H9 (cell line): ENCODE measurements at regions not wholly inside any gene's neighbourhood (a gene's known extent, or its start where the extent isn't known, plus 50 kb on each side); places are given as distances from the start of the nearest gene placed in this dataset.
A peak's percentile ranks its signal among the peaks of the same experiment; 100 is the strongest.

Source experiments
- DNase-seq: peaks from one replicate; pipeline ENCODE4 v3.0.0-alpha.2; 2017
- H2AFZ ChIP-seq: one replicate; pipeline ENCODE4 v1.6.1; 2013; ENCODE audit warnings: mild to moderate bottlenecking, low read length, control low read depth, moderate library complexity
- H2AK5ac ChIP-seq: 2 replicates; pipeline ENCODE4 v1.6.1; 2013; ENCODE audit warnings: low read length, control low read depth, mixed read lengths; ENCODE audit not compliant: insufficient read length
- H2BK120ac ChIP-seq: one replicate; pipeline ENCODE4 v1.6.1; 2013; ENCODE audit warnings: low read depth, mild to moderate bottlenecking, low read length, control low read depth, inconsistent platforms; ENCODE audit not compliant: poor library complexity, severe bottlenecking
- H2BK12ac ChIP-seq: 2 replicates; pipeline ENCODE4 v1.6.1; 2013; ENCODE audit warnings: low read length, control low read depth, mixed read lengths, low read depth; ENCODE audit not compliant: insufficient read length
- H2BK15ac ChIP-seq: 2 replicates; pipeline ENCODE4 v1.6.1; 2013; ENCODE audit warnings: low read depth, low read length, control low read depth
- H2BK20ac ChIP-seq: one replicate; pipeline ENCODE4 v1.6.1; 2013; ENCODE audit warnings: low read depth, mild to moderate bottlenecking, low read length, control low read depth, inconsistent platforms; ENCODE audit not compliant: poor library complexity, severe bottlenecking
- H2BK5ac ChIP-seq: 2 replicates; pipeline ENCODE4 v1.6.1; 2013; ENCODE audit warnings: low read length, control low read depth, mixed read lengths; ENCODE audit not compliant: insufficient read length
- H3K14ac ChIP-seq: 2 replicates; pipeline ENCODE4 v1.6.1; 2013; ENCODE audit warnings: low read length, control low read depth; ENCODE audit not compliant: insufficient read depth
- H3K18ac ChIP-seq: 2 replicates; pipeline ENCODE4 v1.6.1; 2013; ENCODE audit warnings: low read depth, mild to moderate bottlenecking, mixed read lengths, low read length, control low read depth; ENCODE audit not compliant: insufficient read length
- H3K23ac ChIP-seq: 2 replicates; pipeline ENCODE4 v1.6.1; 2013; ENCODE audit warnings: low read length, control low read depth, mixed read lengths, low read depth; ENCODE audit not compliant: insufficient read length
- H3K23me2 ChIP-seq: 2 replicates; pipeline ENCODE4 v1.6.1; 2013; ENCODE audit warnings: low read depth, mild to moderate bottlenecking, mixed read lengths, low read length, control low read depth; ENCODE audit not compliant: insufficient read length, poor library complexity, severe bottlenecking
- H3K27ac ChIP-seq: 2 replicates; pipeline ENCODE4 v1.5.1; 2013; ENCODE audit warnings: low read length, control low read depth, mixed read lengths, low read depth; ENCODE audit not compliant: insufficient read length
- H3K27me3 ChIP-seq: 2 replicates; pipeline ENCODE4 v1.6.1; 2013; ENCODE audit warnings: low read length, control low read depth, inconsistent platforms; ENCODE audit not compliant: insufficient read depth
- H3K4ac ChIP-seq: 2 replicates; pipeline ENCODE4 v1.6.1; 2013; ENCODE audit warnings: low read depth, mild to moderate bottlenecking, control low read depth, inconsistent platforms, low read length, moderate library complexity
- H3K4me1 ChIP-seq: 2 replicates; pipeline ENCODE4 v1.6.1; 2013; ENCODE audit warnings: low read length, control low read depth, inconsistent platforms; ENCODE audit not compliant: insufficient read depth
- H3K4me2 ChIP-seq: 2 replicates; pipeline ENCODE4 v1.6.1; 2013; ENCODE audit warnings: low read length, control low read depth, mixed read lengths; ENCODE audit not compliant: insufficient read length, insufficient read depth
- H3K56ac ChIP-seq: 2 replicates; pipeline ENCODE4 v1.6.1; 2013; ENCODE audit warnings: low read depth, mild to moderate bottlenecking, mixed read lengths, low read length, control low read depth; ENCODE audit not compliant: insufficient read length
- H3K79me1 ChIP-seq: 2 replicates; pipeline ENCODE4 v1.6.1; 2013; ENCODE audit warnings: low read depth, mild to moderate bottlenecking, moderate library complexity, low read length, control low read depth, inconsistent platforms; ENCODE audit not compliant: insufficient read depth, poor library complexity, severe bottlenecking
- H3K79me2 ChIP-seq: 2 replicates; pipeline ENCODE4 v1.6.1; 2013; ENCODE audit warnings: low read length, control low read depth, inconsistent platforms; ENCODE audit not compliant: insufficient read depth
- H3K9ac ChIP-seq: 2 replicates; pipeline ENCODE4 v1.6.1; 2013; ENCODE audit warnings: low read length, control low read depth, mixed read lengths; ENCODE audit not compliant: insufficient read length; ENCODE audit errors: extremely low read depth
- H3K9me3 ChIP-seq: one replicate; pipeline ENCODE4 v1.6.1; 2013; ENCODE audit warnings: low read depth, low read length, inconsistent platforms; ENCODE audit not compliant: control insufficient read depth
- H3T11ph ChIP-seq: one replicate; pipeline ENCODE4 v1.6.1; 2013; ENCODE audit warnings: mild to moderate bottlenecking, low read length, control low read depth, inconsistent platforms
- H4K20me1 ChIP-seq: one replicate; pipeline ENCODE4 v1.6.1; 2013; ENCODE audit not compliant: control insufficient read depth, insufficient read length, insufficient read depth
- H4K5ac ChIP-seq: 2 replicates; pipeline ENCODE4 v1.6.1; 2013; ENCODE audit warnings: low read depth, mild to moderate bottlenecking, mixed read lengths, low read length, control low read depth; ENCODE audit not compliant: insufficient read length
- H4K8ac ChIP-seq: replicated peaks from 2 replicates; pipeline ENCODE4 v1.6.1; 2013; ENCODE audit warnings: low read length, control low read depth, mixed read lengths, low read depth; ENCODE audit not compliant: insufficient read length
- H4K91ac ChIP-seq: 2 replicates; pipeline ENCODE4 v1.6.1; 2013; ENCODE audit warnings: low read depth, mild to moderate bottlenecking, moderate library complexity, mixed read lengths, low read length, control low read depth; ENCODE audit not compliant: insufficient read length
- H3K27ac Mint-ChIP-seq, 3 experiments: 2 replicates in 2 of 3; 3 replicates in 1 of 3; pipeline ENCODE4 v1.8.0; 2020 to 2021; ENCODE audit warnings: mixed read lengths in 3 of 3, mild to moderate bottlenecking in 1 of 3, moderate library complexity in 1 of 3
- H3K27me3 Mint-ChIP-seq: 2 replicates; pipeline ENCODE4 v1.8.0; 2021; ENCODE audit warnings: low read depth, mild to moderate bottlenecking, moderate library complexity, mixed read lengths
- H3K36me3 Mint-ChIP-seq, 3 experiments: 2 replicates in 2 of 3; 3 replicates in 1 of 3; pipeline ENCODE4 v1.8.0; 2020 to 2021; ENCODE audit warnings: low read depth in 3 of 3, mixed read lengths in 3 of 3; ENCODE audit not compliant: insufficient read depth in 1 of 3
- H3K4me1 Mint-ChIP-seq, 2 experiments: 2 replicates each; pipeline ENCODE4 v1.8.0; 2020; ENCODE audit warnings: mixed read lengths in 2 of 2
- H3K4me3 Mint-ChIP-seq, 2 experiments: 2 replicates in 1 of 2; 3 replicates in 1 of 2; pipeline ENCODE4 v1.8.0; 2020 to 2021; ENCODE audit warnings: mild to moderate bottlenecking in 2 of 2, mixed read lengths in 2 of 2, moderate library complexity in 1 of 2
- H3K9me3 Mint-ChIP-seq, 2 experiments: 2 replicates in 1 of 2; 3 replicates in 1 of 2; pipeline ENCODE4 v1.8.0; 2020; ENCODE audit warnings: mild to moderate bottlenecking in 2 of 2, mixed read lengths in 2 of 2, moderate library complexity in 1 of 2
- WGBS: extraction: QIAGEN DNeasy Blood & Tissue Kit; methylation state at CpG from one replicate; pipeline ENCODE4 v1.1.7; 2013; ENCODE audit warnings: missing lambda C conversion rate, low lambda C conversion rate, mixed read lengths; ENCODE audit not compliant: insufficient read length; ENCODE audit errors: extremely low coverage; 5-methylcytosine and 5-hydroxymethylcytosine counted together
- TF ChIP-seq, protein P1 (sequence below): fragments of 200-600 bp; sonication (generic); conservative IDR thresholded peaks from 3 replicates; pipeline ENCODE4 v1.8.0; 2021; ENCODE audit warnings: antibody characterized with exemption, mild to moderate bottlenecking

- Histone ChIP-seq H3K79me2 (no peaks in the 10 kb centered on the region), H2BK5ac (no peak overlapping the region), H3T11ph (no peak overlapping the region), H2BK12ac (no peak overlapping the region), H4K8ac (no peak overlapping the region), H3K27ac (no peak overlapping the region), H3K9ac (no peak overlapping the region), H3K79me1 (no peaks in the 10 kb centered on the region), H3K56ac (no peak overlapping the region), H3K14ac (no peak overlapping the region), H2BK120ac (no peak overlapping the region), H3K4ac (no peak overlapping the region), H4K20me1 (no peaks in the 10 kb centered on the region), H3K18ac (no peak overlapping the region), H2AFZ (no peak overlapping the region), H2BK20ac (no peak overlapping the region), H3K23ac (no peak overlapping the region), H2BK15ac (no peak overlapping the region), H3K4me1 (peaks cover 13% of the 10 kb centered on the region), H3K23me2 (no peaks in the 10 kb centered on the region), H3K9me3 (no peaks in the 10 kb centered on the region), H4K91ac (no peak overlapping the region), H3K27me3 (no peaks in the 10 kb centered on the region), H3K4me2 (no peak overlapping the region), H4K5ac (no peak overlapping the region), H2AK5ac (no peak overlapping the region)
- Mint-ChIP-seq H3K4me1 (peaks cover 47 to 49% of the 10 kb centered on the region in 2 experiments), H3K27ac (peak overlapping the region; percentile 56 to 90 (median 84); a peak in 5 of 7 replicates), H3K4me3 (no peak overlapping the region), H3K9me3 (no peaks in the 10 kb centered on the region), H3K36me3 (no peaks in the 10 kb centered on the region; a peak in 1 of 7 replicates), H3K27me3 (no peaks in the 10 kb centered on the region)
- TF ChIP-seq, protein P1, sequence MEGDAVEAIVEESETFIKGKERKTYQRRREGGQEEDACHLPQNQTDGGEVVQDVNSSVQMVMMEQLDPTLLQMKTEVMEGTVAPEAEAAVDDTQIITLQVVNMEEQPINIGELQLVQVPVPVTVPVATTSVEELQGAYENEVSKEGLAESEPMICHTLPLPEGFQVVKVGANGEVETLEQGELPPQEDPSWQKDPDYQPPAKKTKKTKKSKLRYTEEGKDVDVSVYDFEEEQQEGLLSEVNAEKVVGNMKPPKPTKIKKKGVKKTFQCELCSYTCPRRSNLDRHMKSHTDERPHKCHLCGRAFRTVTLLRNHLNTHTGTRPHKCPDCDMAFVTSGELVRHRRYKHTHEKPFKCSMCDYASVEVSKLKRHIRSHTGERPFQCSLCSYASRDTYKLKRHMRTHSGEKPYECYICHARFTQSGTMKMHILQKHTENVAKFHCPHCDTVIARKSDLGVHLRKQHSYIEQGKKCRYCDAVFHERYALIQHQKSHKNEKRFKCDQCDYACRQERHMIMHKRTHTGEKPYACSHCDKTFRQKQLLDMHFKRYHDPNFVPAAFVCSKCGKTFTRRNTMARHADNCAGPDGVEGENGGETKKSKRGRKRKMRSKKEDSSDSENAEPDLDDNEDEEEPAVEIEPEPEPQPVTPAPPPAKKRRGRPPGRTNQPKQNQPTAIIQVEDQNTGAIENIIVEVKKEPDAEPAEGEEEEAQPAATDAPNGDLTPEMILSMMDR = no peak
- no CpG with 5 or more reads among the region's 5 CpGs for WGBS
- no peak for DNase-seq
Measured at GRCh38 chr15:62474771-62475124, 309.7 kb upstream of the C2CD4B start.
